ENCODE measurements at regions not wholly inside any gene's neighbourhood (a gene's known extent, or its start where the extent isn't known, plus 50 kb on each side); places are given as distances from the start of the nearest gene placed in this dataset.
A peak's percentile ranks its signal among the peaks of the same experiment; 100 is the strongest.

DNA sequence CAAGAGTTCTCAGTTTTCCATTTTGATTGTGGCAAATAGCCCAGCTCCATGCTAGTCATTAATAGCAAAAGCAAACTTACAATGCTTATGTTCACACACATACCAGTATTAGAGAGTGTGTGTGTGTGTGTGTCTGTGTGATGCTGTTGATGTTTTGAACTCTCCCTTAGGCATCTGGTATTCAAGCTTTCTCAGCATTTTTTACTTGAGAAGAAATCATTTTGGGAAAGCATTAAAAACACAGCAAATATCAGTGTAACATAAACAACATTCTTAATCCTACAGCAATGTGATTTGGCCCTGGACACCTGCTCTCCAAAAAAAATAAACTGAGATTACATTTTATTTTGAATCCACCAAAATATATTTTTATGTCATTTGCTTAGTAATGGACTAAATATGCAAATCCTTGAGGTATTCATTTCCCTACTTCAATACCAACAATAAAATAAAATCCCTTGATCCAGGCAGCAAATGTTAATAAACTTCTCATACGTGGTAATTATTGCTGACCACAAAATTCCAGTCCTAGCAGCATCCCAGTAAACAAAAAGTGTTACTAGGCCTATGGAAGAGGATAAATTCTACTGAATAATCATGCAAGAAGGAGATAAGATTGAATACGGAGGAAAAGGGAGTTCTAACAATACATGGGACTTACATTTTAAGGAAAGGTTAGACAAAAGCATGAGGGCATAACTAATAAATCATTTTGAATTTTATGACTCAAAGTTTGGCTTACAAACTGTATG, 249.5 kb upstream of the CLEC14A start:
- DNase-seq: no peak

DNA sequence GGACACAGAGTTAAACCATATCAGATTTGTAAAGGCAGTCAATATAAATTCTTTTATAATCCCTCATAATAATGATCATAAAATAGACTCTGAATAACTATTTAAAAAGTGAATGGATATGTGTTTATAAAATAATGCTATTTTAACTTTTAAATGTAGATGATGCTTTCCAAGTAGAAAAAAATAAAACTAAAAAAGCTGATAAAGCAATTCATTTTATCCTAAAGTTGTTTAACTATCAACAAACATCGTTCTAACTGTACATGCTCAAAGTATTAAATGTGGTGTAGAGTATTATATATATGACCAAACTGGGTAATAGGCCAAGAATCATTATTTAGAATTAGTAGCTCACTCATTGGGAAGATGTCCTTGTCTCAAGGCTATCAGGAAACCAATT, 248.3 kb upstream of the CLEC14A start:
- no peak for DNase-seq

DNA sequence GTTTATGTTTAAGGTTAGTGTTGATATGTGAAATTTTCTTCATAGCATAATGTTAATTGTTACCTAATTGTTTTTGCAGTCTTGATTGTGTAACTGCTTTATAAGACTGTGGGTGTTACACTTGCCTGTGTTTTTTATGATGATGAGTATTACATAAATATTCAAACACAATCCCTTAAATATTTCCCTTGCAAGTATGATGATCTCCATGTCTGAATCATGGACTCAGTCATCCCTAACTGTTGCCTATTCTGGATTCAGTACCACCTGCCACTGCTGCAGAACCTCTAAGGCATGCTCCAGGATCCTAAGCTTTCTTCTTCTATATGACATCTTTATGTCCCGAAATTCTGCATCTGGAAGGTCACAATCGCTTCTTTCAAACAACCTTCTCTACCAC, 246.3 kb upstream of the CLEC14A start:
- no peak for DNase-seq

DNA sequence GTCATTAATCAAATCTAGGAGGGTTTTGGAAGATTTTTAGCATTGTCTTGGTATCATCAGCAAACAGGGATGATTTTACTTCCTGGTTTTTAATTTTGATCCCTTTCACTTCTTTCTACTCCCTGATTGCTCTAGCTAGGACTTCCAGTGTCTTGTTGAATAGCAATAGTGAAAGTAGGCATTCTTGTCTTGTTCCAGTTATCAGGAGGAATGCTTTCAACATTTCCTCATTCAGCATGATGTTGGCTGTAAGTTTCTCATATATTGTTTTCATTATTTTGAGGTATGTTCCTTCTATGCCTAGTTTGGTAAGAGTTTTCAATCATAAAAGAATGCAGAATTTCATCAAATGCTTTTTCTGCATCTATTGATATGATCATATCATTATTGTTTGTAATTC, 244.2 kb upstream of the CLEC14A start:
- no peak for DNase-seq

DNA sequence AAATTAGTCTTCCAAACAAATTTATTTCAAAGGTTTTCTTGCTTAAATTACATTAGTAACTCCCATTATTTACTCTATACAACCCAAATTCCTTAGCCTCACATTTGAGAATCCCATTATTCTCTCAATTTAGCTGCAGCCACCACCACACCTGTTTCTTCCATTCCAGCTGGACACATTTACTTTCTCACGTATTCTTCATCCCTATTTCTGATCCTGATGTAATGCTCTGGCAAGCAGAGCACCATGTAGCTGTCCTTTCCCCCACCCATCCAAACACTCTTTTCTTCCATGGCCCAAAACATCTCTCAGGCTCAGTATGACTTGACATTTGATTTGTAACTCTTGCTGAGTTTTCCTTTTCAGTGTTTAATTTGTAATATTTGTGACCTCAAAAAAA, 240.2 kb upstream of the CLEC14A start:
- DNase-seq: no peak

DNA sequence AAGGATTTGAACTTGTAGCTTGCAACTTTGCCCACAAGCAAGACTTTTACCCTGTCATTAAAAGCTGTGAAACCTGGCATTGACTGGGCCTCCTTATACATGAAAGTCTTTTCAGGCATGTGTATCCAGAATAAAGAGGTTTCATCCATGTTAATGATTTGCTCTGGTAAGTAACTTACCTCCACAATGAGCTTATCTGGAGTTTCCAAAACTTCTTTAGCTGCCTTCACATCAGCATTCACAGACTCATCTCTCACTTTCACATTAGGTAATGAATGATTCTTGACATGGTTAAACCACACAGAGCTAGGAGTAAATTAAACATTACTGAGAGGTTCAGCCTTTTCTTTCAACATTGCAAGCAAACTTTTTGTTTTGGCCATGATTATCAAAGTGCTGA, 234.4 kb upstream of the CLEC14A start:
- DNase-seq: no peak

DNA sequence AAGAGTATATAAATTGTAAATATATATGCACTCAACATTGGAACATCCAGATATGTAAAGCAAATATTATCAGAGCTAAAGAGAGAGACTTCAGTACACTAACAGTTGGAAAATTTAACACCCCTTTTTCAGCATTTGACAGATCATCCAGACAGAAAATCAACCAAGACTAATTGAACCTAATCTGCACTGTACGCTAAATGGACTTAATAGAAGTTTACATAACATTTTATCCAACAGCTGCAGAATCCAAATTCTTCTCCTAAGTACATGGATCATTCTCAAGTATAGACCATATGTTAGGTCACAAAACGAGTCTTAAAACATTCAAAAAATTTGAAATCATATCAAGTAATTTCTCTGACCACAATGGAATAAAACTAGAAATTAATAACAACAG, 229.1 kb upstream of the CLEC14A start:
- DNase-seq: no peak

DNA sequence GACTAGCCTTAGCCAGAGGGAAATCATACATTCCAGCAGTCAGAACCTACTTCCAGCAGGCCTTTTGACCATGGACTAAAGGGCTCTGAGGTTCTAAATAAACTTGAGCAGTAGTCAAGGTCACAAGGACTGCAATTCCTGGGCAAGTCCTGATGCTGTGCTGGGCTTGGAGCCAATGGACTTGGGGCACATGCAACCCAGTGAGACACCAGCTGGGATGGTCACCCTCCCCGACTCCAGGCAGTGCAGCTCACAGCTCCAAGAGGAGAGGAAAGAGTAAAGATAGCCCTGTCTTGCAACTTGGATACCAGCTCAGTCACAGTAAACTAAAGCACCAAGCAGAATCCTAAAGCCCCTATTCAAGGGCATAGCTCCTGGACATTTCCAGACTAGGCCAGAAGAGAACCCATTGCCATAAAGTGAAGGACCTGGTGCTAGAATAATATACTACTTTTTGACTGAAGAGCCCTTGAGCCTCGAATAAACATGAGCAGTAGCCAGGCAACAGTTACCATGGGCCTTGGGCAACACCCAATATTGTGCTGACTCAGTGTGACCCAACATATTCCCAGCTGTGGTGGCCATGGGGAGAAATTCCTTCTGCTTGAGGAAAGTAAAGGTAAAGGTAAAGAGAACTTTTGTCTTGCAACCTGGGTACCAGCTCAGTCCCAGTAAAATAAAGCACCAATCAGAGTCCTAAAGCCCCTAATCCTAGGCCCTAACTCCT, 226.2 kb upstream of the CLEC14A start:
- no peak for DNase-seq

DNA sequence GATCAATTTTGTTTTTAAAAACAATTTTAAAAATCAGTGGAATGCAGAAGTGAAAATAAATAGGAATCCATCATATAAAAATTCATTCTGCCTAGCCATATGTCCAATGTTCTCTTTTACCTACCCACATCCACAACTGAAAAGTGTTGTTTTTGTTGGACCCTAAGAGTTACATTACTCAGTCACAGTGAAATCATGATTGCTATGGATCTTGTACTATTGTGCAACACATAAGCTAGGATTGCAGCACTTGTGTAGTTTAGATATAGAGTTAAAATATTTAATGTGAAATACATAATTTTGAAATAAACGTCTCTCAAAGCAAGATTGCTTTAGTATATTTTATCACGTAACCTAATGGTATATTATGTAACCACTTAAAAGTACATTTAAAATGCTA, 213.3 kb upstream of the CLEC14A start:
- DNase-seq: no peak

DNA sequence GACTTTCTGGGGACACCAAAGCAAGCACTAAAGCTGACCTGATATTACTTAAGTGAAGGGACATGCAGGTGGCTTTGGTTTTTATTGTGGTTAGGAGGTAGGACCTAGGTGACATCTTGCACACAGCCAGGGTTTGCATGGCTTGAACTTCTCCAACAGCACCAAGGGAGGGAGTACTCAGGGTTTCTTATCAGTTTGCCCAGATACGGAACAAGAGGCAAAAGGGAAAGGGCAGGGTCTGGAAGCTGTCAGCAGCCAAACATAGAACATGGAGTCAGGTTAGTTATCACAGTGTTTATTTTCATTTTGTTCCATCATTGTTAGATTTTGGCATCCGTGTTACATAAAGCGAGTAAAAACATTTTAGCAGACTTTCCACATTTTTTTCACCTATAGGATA, 186.3 kb upstream of the CLEC14A start:
- DNase-seq: no peak

DNA sequence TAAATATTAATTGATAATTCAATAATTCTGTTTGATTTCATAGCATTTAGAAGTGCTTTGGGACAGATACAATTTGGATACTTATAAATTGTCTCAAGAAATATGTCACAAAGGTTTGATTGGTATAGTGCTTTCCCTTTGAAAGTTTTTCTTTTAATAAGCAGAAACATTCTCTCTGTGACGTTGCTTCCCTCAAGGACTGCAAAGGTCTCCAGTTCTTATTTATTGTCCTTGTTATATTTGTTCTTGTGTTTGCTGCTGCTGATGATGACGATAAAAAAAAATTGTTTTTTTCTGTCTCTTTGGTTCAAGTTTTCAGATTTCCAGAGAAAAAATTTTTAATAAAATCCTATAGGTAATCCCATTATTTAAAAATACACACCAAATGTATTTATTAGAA, 176.3 kb upstream of the CLEC14A start:
- DNase-seq: no peak

DNA sequence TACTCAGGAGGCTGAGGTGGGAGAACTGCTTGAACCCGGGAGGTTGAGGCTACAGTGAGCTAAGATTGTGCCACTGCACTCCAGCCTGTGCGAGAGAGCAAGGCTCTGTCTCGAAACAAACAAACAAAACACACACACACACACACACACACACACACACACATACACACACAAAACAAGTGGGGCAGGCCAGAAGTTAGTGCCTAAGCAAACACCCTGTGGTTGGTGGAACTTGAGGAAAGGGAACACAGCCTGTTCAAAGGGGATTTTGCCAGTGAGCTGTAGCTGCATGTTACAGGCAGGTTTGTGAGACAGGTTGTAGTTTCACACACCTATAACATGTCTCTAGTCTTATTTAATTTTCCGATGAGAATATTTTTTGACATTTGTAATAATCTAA, 175.3 kb upstream of the CLEC14A start:
- no peak for DNase-seq

DNA sequence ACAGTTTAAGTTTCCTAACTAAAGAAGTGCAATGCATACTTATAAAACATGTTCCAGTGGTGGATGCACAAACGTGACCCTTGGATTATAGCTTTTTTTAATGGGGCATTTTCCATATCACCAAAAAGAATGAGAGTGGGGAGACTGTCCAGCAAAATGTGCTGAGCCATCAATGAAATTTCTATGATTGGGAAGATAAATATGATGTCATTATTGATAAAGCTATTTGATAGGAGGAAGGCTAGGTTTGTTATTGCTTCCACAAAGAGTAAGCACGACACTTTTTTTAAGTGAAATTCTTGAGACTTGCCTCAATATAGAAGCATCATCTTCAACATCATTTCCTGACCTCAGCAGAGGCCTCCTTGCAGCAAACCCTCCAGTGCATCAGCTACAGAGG, 174.6 kb upstream of the CLEC14A start:
- DNase-seq: no peak

DNA sequence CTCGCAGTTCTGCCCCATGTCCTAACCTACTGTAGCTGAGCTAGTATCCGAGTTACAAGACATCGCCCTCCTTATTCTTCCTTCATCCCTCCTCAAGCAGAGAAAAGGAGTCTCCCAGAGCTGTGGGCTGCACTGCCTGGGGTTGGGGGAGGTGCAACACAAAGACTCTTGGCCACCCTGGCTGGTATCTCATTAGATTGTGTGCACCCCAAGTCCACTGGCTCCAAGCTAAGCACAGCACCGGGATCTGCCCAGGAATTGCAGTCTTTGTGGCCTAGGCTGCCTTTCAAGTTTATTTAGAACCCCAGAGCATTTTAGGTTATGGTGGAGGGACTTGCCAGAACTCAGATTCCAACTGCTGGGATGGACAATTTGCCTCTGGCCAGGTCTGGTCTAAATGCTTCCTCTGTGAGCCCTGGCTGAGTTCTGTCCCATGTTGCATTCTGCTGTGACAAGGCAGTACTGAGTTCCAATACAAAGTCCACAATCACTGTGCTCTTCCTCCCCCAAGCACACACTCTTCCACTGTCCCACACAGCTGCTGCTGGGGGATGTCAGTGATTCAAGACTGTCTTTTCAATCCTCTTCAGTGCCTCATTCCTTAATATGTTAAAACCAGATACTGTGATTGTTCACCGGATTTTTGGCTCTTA, 169.6 kb upstream of the CLEC14A start:
- DNase-seq: no peak

DNA sequence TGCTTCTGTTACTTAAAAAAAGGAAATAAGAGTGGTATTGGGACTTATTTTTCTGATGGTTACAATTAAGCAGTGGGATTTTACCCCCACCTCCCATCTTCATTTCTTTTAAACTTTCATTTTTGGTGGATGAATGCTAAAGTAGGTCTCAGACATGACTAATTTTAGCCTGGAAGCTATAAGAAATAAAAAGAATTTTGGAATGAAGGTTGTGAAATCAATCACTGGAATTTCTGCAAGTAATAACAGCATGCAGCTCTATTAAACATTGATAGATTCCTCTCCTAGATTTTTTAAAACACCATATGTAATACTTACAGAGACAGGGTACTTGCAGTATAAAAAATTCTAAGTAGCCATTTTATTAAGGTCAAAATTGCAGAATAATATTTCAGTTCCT, 164.2 kb upstream of the CLEC14A start:
- no peak for DNase-seq

DNA sequence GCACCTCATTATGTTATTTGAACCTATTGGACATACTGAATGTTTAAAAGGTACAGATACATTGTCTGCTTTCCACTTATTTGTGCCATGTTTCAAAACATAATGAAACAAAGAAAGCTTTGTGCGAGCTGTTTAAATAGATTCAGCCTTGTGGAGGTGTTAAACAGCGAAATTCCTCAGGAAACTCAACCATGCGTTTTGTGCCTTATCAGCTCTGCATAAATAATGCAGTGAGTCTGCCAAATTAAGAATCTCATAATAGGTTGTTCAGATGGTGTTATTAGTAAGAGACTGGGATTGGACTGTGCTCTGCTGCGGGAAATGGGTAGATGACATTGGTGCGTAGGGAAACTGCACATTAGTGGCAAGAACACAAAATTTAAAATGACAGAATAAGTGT, 163.7 kb upstream of the CLEC14A start:
- no peak for DNase-seq

DNA sequence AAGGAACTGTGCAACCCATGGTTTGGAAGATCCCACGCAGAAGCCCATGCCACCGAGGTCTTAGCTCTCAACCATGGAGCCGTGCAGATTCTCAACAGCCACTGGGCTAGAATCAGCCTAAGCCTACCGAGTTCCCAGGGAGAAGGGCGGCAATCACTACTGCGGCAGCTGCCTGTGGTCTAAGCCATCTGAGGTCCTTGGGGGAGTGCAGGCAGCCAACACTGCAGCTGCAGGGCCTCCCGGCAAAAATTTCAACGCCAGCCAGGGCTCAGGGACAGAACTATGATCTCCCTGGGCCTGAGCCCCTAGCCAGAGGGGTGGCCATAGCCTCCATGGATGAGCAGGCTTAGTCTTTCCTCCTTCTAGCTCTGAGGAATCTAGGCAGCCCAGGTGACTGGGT, 156.8 kb upstream of the CLEC14A start:
- no peak for DNase-seq

DNA sequence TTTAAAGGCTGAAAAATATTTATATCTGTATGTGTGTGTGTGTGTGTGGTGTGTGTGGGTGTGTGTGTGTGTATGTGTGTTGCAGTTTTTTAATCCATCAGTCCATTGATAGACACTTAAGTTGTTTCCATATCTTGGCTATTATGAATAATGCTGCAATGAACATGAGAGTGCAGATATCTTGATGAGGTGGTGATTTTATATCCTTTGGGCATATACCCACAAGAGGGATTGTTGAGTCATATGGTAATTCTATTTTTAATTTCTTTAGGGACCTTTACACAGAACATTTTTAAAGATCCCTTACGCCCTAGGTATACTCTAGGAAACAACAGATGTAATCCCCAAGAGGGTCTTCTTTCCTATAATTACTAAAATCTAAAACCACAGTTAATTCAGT, 154.5 kb upstream of the CLEC14A start:
- no peak for DNase-seq

DNA sequence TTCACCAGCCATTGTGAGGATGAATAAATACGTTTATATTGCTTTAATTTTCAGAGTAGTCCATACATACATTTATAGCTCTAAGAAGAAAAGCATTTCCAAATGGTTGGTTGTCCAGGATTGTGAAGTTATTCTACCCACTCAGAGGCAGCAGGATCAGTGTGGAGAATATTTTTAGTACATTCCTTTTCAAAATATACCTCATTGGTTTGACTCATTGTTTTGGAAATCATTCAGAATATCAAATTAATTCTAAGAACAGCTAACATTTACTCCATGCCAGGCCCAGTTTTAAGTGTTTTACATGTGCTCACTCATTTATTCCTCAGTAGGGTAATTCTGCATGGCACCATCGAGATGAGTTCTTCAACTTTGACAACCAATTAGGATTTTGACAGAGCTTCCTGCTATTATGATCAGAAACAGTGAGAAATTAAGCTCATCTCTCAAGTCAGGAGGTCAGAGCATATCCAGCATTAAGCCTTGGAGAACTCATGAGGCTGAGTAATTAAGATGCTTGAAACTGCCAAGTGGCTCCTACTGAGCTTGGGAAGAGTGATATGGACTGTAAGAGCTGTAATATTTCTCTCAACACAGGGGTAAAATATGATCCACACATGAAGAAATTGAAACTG, 153.3 kb upstream of the CLEC14A start:
- DNase-seq: no peak

DNA sequence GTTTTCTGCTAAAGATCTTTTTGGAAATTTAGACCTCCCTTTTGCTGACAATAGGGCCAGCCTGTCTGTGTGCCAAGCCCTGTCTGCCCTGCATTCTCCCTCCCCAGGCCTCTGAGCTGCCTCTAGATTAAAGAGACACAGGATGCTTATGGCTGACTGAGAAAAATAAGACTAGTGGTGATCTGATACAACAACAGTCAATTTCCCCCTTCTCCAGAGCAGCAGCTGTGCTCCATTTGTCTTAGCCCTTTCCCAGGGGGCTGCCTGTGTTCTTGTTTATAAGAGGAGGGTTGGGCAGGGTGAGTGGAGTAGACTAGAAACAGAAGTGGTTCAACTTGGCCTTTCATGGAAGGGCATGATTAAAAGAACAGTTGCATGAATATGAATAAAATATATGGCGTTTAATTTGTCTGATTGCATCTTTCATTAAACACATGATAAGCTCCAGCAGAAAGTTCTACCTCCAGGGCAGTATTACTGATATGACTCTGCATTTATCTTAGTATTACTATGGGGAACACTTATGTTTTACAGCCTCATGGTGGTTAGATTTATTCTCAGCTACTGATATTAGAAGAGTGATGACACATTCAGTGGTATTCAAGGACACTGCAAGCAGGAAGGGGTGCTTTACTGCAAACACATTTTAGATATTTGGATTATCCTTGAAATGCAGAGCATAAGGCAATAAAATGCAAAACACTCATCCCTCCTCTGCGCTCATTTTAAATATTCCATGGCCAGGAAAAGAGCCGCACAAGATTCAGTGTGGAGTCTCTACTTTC, 150.2 kb upstream of the CLEC14A start:
- peak; percentile 3 for DNase-seq

DNA sequence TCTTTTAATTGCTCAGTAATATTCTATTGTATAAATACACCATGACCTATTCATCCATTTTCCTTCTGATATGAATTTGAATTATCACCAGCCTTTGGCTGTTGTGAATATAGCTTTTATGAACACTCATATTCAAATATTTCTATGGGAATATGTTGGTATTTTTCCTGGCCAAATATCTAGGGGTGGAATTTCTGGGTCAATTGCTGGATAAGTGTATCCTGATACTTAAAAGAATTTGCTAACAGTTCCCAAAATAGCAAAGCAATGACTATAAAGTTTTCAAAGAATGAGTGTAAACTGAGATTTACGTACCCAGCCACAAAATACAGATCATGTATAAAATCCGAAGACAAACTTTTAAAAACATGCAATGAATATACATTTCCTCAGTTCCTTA, 148.7 kb upstream of the CLEC14A start:
- DNase-seq: no peak

DNA sequence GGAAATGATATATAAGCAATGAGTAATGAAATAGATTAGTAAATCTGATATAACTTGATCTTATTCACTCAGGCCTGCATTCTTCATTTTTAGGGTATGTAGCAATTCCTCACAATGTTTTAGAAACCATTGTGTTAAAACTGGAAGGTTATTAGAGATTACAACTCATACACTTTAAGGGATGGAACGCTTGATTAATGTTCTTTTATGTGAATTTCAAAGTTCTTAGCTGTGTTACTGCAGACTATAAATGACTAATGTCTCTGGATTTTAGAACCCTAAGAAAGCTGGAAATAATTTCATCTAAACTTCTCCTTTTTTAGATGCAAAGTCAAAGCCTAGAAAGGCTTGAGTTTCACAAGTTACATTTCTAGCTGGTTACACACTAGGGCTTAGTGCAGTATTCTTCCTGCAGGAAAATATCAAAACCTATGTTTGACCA, 148.2 kb upstream of the CLEC14A start:
- DNase-seq: no peak

Data from right kidney (tissue), 1 donor.